Esophagus muscularis mucosa (tissue), 4 donors: ENCODE measurements at regions not wholly inside any gene's neighbourhood (a gene's known extent, or its start where the extent isn't known, plus 50 kb on each side); places are given as distances from the start of the nearest gene placed in this dataset.

Experiments used
- DNase-seq: peaks from one replicate; pipeline ENCODE4 v3.0.0-alpha.2; 2017; ENCODE audit errors: extremely low spot score
- H3K27ac ChIP-seq, 4 donors: fragments of 200-600 bp; sonication (generic); replicated peaks in 1 of 4; 1 replicate in 3 of 4; 2 replicates in 1 of 4; pipeline ENCODE4 v1.5.1; 2016 to 2019; ENCODE audit warnings: mild to moderate bottlenecking in 1 of 4
- H3K27me3 ChIP-seq, 4 donors: fragments of 200-600 bp; sonication (generic); one replicate each; pipeline versions ENCODE4 v1.5.1 to v1.6.0; 2016 to 2019
- H3K36me3 ChIP-seq, 4 donors: fragments of 200-600 bp; sonication (generic); one replicate each; pipeline ENCODE4 v1.5.1; 2016 to 2019
- H3K4me1 ChIP-seq, 4 donors: fragments of 200-600 bp; sonication (generic); one replicate each; pipeline ENCODE4 v1.5.1; 2016 to 2019
- H3K4me3 ChIP-seq, 4 donors: fragments of 200-600 bp; sonication (generic); 1 replicate in 2 of 4; 2 replicates in 2 of 4; pipeline ENCODE4 v1.5.1; 2016 to 2019; ENCODE audit warnings: mild to moderate bottlenecking in 4 of 4, moderate library complexity in 1 of 4
- H3K9me3 ChIP-seq, 4 donors: fragments of 200-600 bp; sonication (generic); 1 replicate in 3 of 4; 2 replicates in 1 of 4; pipeline ENCODE4 v1.5.1; 2016 to 2019
- CTCF ChIP-seq, 3 experiments: fragments of 200-600 bp in 2 of 3; fragments of 450-650 bp in 1 of 3; sonication (generic) in 2 of 3; IDR thresholded peaks; one replicate each; pipeline ENCODE4 v1.5.1; 2017 to 2019; ENCODE audit warnings: antibody characterized with exemption in 3 of 3, mild to moderate bottlenecking in 2 of 3, moderate library complexity in 1 of 3
- EP300 ChIP-seq: sonication (generic); formaldehyde crosslinking; IDR thresholded peaks from one replicate; pipeline ENCODE4 v1.6.1; 2017; ENCODE audit warnings: antibody characterized with exemption
- POLR2A ChIP-seq: fragments of 450-650 bp; IDR thresholded peaks from one replicate; pipeline ENCODE4 v1.6.1; 2017; ENCODE audit warnings: antibody characterized with exemption, moderate library complexity, mild to moderate bottlenecking, low read depth
- POLR2AphosphoS5 ChIP-seq, 2 donors: sonication (generic); formaldehyde crosslinking; IDR thresholded peaks; one replicate each; pipeline ENCODE4 v1.6.1; 2017; ENCODE audit warnings: antibody characterized with exemption in 2 of 2
- WGBS: methylation state at CpG from one replicate; pipeline ENCODE4 v1.1.5; 2018; 5-methylcytosine and 5-hydroxymethylcytosine counted together
- intact Hi-C: fragments of 100-400 bp; cut with DNase I; formaldehyde crosslinking; loops from one replicate; pipeline ENCODE4 v1.15.1; 2023

GRCh38 chr13:81781471-81781870 is 1440.5 kb upstream of the SPRY2 start:
- no peak for TF ChIP-seq CTCF (IDR thresholded peaks at IDR 0.05)
- WGBS, result 74% methylated on average over 3 of the region's 3 CpGs
- Histone ChIP-seq H3K9me3 (no peaks in the 10 kb centered on the region), H3K36me3 (no peaks in the 10 kb centered on the region), H3K4me1 (no peaks in the 10 kb centered on the region), H3K4me3 (no peak overlapping the region), H3K27ac (no peak overlapping the region), H3K27me3 (no peaks in the 10 kb centered on the region)
- DNase-seq, result no peak
- intact Hi-C loops, result no loop called here

- TF ChIP-seq POLR2A (no peak), CTCF (IDR thresholded peaks at IDR 0.05) (no peak), POLR2AphosphoS5 (IDR thresholded peaks at IDR 0.05) (no peak), EP300 (no peak)
- Histone ChIP-seq H3K27me3 (no peaks in the 10 kb centered on the region), H3K9me3 (no peaks in the 10 kb centered on the region), H3K4me3 (no peak overlapping the region), H3K4me1 (no peaks in the 10 kb centered on the region), H3K27ac (no peak overlapping the region), H3K36me3 (no peaks in the 10 kb centered on the region)
- intact Hi-C loops, result no loop called here
- DNase-seq, result no peak
Observed at GRCh38 chr13:81779876-81780275, 1439.0 kb upstream of the SPRY2 start.

- H3K4me3 ChIP-seq, result no peak overlapping the region
- H3K9me3 ChIP-seq, result no peaks in the 10 kb centered on the region
- WGBS, result 84% methylated on average over 1 of the region's 1 CpG
- no peak for DNase-seq
- TF ChIP-seq EP300 (no peak), POLR2A (no peak), CTCF (IDR thresholded peaks at IDR 0.05) (no peak), POLR2AphosphoS5 (IDR thresholded peaks at IDR 0.05) (no peak)
- H3K4me1 ChIP-seq, result no peaks in the 10 kb centered on the region
- intact Hi-C loops, result no loop called here
- no peak overlapping the region for H3K27ac ChIP-seq
- no peaks in the 10 kb centered on the region for H3K27me3 ChIP-seq
- H3K36me3 ChIP-seq, result no peaks in the 10 kb centered on the region
Observed at GRCh38 chr13:81778350-81778749, 1437.4 kb upstream of the SPRY2 start.

- Histone ChIP-seq H3K27me3 (no peaks in the 10 kb centered on the region), H3K36me3 (no peaks in the 10 kb centered on the region), H3K4me3 (no peak overlapping the region), H3K9me3 (no peaks in the 10 kb centered on the region), H3K27ac (no peak overlapping the region), H3K4me1 (no peaks in the 10 kb centered on the region)
- WGBS, result 67% methylated on average over 1 of the region's 1 CpG
- TF ChIP-seq POLR2A, result no peak
- TF ChIP-seq EP300, result no peak
- no peak for TF ChIP-seq POLR2AphosphoS5 (IDR thresholded peaks at IDR 0.05)
- TF ChIP-seq CTCF (IDR thresholded peaks at IDR 0.05), result no peak
- intact Hi-C loops, result no loop called here
- no peak for DNase-seq
Observed at GRCh38 chr13:81773263-81773662, 1432.3 kb upstream of the SPRY2 start.

GRCh38 chr13:81771951-81772350 is 1431.0 kb upstream of the SPRY2 start:
- H3K27ac ChIP-seq, result no peak overlapping the region
- 47% methylated on average over 2 of the region's 2 CpGs for WGBS
- DNase-seq, result no peak

More at GRCh38 chr13:81771951-81772350, 1431.0 kb upstream of the SPRY2 start:
- H3K27me3 ChIP-seq, result no peaks in the 10 kb centered on the region
- intact Hi-C loops, result no loop called here
- no peaks in the 10 kb centered on the region for H3K36me3 ChIP-seq
- H3K4me3 ChIP-seq, result no peak overlapping the region
- TF ChIP-seq POLR2A (no peak), EP300 (no peak), POLR2AphosphoS5 (IDR thresholded peaks at IDR 0.05) (no peak), CTCF (IDR thresholded peaks at IDR 0.05) (no peak)
- no peaks in the 10 kb centered on the region for H3K9me3 ChIP-seq
- H3K4me1 ChIP-seq, result no peaks in the 10 kb centered on the region
